ENCODE measurements at regions not wholly inside any gene's neighbourhood (a gene's known extent, or its start where the extent isn't known, plus 50 kb on each side); places are given as distances from the start of the nearest gene placed in this dataset.

GRCh38 chr5:99068944-99069650 is 140.3 kb upstream of the CHD1 start:
- TF ChIP-seq, protein P1, sequence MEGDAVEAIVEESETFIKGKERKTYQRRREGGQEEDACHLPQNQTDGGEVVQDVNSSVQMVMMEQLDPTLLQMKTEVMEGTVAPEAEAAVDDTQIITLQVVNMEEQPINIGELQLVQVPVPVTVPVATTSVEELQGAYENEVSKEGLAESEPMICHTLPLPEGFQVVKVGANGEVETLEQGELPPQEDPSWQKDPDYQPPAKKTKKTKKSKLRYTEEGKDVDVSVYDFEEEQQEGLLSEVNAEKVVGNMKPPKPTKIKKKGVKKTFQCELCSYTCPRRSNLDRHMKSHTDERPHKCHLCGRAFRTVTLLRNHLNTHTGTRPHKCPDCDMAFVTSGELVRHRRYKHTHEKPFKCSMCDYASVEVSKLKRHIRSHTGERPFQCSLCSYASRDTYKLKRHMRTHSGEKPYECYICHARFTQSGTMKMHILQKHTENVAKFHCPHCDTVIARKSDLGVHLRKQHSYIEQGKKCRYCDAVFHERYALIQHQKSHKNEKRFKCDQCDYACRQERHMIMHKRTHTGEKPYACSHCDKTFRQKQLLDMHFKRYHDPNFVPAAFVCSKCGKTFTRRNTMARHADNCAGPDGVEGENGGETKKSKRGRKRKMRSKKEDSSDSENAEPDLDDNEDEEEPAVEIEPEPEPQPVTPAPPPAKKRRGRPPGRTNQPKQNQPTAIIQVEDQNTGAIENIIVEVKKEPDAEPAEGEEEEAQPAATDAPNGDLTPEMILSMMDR (IDR thresholded peaks at IDR 0.05), result no peak
- TF ChIP-seq POLR2A (IDR thresholded peaks at IDR 0.05), result no peak
- TF ChIP-seq POLR2AphosphoS5 (IDR thresholded peaks at IDR 0.05), result no peak
